ENCODE measurements at regions not wholly inside any gene's neighbourhood (a gene's known extent, or its start where the extent isn't known, plus 50 kb on each side); places are given as distances from the start of the nearest gene placed in this dataset.
"Not testable (repeated sequence)": the region's sequence is repeated elsewhere in the genome, so short reads cannot be mapped to it uniquely, and the experiment has no call there.

DNA sequence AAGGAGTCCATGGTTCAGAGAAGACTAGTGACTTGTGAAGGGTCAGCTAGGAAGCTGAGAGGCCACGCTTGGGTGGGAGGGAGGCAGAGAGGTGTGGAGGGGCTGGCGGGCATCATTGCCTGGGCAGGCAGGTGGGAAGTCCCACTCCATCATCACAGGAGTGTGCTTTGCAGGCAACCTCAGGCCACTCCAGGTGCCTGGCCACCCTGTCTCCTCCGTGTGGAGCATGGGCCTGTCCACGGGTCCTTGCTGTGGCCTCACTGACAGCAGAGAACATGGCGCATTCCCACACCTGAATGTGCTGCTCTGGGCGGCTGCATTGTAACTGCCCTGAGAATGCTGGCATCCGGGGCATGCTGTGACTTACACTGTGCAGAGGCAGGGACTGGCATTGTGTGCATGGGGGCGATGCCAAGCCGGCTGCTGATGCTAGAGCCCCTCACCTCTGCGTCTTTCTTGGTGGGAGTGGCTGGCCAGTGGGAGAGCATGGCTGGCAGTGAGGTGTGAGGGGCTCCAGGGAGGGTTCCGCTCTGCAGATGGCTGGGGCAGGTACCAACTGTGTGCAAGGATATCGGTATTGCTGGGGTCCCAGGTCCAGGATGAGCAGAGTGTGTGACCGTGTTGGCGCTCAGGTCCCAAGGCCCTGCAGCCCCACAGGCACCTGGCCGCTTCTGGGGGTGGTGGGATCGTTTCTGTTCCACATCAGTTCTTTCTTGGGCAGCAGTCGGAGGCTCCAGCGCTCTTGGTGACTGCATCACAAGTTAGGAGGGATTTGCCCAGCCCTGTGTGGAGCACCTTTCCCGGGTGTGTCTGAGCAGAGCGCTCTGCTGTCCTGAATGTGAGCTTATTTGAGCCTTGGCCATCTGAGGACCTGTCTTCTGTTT lies 94.8 kb downstream of the NPIPB11 start:
- DNase-seq (ENCODE audit: low read depth in 1 of 2, low spot score in 1 of 2), result no peak

DNA sequence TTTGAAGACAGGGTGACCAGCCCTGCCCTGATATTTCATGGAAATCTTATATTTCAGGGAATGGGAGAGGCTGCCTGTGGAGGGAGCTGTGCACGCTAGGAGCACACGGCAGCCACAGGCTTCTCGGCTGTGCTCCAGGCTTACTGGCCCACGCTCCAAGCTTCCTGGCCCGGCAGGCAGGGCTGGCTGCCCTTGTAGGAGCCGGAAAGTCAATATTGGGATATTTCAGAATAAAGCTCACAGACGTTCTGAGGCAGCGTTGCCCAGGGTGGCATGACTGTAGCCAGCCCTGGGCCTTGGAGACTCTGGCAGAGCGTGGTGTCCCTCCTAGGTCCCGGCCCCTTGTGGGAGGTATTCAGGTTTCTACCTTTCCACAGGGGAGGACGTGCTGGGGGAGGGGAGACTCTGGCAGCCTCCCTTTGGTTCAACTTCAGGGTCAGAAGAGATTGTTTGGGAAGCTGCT lies 95.6 kb downstream of the NPIPB11 start:
- DNase-seq (ENCODE audit: low read depth in 1 of 2, low spot score in 1 of 2), result no peak

DNA sequence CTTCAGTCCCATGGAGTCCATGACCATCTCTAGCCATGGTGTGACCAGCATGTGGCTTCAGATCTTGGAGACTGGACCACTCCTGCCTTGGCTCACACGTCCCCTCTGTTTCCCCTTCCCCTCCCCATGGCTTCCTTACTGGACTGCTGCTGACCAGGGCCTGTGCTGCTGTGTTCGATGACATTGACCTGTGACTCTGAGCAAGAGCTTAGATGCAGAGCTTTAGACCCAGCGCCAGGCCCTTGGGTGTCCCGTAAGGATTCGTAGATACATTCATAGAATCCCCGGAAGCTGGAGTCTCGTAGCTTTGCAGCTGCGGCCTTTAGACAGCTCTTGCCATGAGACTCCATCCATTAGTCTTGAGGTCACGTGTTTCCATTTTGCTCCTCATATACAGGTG lies 96.3 kb downstream of the NPIPB11 start:
- DNase-seq (ENCODE audit: low read depth in 1 of 2, low spot score in 1 of 2), result not testable (repeated sequence)

DNA sequence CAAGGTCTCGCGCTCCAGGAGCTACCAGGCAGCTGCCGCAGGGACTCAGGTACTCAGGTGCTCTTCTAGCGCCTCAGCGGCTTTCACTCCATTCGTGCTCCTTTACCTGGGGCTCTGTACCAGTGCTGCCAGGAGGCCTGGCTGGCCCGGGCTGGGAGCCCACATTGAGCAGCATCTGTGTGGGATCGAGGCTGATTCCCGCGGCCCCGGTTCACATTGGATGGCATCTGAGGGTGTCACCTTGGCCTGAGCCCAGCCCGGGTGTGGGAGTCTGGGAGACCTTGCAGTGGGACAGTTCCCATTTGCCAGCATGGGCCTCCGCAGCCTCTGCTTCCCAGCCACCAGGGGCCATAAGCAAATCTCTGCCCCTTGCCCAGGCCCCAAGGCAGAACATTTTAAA lies 96.9 kb downstream of the NPIPB11 start:
- not testable (repeated sequence) for DNase-seq (ENCODE audit: low read depth in 1 of 2, low spot score in 1 of 2)

DNA sequence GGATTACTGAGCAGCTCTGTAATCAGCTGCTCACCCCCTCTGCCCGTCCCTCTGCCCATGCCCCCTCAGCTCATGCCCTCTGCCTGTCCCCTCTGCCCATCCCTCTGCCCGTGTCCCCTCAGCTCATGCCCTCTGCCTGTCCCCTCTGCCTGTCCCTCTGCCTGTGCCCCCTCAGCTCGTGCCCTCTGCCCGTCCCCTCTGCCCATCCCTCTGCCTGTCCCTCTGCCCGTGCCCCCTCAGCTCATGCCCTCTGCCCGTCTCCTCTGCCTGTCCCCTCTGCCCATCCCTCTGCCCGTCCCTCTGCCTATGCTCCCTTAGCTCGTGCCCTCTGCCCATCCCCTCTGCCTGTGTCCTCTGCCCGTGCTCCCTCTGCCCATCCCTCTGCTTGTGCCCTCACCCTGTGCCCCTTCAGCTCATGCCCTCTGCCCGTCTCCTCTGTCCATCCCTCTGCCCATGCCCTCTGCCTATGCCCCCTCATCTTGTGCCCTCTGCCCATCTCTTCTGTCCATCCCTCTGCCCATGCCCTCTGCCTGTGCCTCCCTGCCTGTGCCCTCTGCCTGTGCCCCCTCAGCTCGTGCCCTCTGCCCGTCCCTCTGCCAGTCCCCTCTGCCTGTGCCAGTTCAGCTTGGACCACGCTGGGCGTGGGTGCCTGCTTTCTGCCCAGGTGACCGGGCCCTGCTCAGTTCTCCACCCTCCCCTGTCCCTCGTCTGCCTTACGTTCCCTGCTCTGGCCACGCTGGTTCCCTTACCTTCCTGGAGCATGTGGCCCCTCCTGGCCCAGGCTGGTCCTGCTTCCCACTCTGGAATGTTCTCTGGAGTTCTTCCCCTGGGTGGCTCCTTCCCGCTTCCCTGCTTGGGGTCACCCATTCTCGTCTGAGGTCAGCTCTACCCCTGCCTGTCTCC lies 97.6 kb downstream of the NPIPB11 start:
- DNase-seq (ENCODE audit: low read depth in 1 of 2, low spot score in 1 of 2), result no peak

DNA sequence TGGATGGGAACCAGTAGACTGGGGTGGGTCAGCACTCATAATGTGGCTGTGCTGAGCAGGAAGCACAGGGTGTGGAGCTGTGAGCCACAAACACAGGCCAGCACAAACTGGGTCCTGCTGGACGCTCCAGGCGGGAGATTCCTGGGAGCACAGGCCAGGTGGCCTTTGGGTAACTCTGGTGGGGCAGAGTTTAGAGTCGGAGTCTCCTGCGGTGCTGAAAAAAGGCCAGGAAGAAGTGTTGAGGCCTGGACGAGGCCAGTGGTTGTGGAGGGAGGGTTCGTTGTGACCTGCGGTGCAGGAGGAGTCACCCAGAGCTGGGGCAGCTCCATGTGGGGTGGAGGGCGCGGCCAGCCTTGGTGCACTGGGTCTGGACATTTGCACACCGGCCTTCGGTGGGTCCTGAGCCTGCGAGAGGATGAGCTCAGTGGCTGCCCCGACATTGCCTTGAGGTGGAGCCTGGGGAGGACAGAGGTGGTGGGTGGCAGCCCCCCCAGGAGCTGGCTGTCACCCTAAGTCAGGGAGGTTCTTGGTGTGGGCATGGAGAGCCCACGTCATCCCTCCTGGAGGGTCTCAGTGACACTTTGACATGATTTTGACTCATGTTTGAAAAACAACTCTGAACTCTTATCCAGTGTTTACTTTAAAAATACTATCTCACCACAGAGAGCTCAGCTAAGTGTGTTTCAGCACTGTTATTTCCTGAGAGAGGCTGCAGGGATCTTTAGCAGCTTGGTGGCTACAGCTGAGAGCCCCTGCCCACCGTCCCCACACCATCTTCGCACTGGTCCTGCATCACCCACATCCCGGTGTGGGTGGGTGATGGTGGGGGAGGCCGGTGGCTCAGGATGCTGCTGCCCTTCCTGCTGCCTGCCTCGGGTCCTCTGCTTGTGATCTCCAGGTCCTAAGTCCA lies 98.7 kb downstream of the NPIPB11 start:
- DNase-seq (ENCODE audit: low read depth in 1 of 2, low spot score in 1 of 2), result no peak

DNA sequence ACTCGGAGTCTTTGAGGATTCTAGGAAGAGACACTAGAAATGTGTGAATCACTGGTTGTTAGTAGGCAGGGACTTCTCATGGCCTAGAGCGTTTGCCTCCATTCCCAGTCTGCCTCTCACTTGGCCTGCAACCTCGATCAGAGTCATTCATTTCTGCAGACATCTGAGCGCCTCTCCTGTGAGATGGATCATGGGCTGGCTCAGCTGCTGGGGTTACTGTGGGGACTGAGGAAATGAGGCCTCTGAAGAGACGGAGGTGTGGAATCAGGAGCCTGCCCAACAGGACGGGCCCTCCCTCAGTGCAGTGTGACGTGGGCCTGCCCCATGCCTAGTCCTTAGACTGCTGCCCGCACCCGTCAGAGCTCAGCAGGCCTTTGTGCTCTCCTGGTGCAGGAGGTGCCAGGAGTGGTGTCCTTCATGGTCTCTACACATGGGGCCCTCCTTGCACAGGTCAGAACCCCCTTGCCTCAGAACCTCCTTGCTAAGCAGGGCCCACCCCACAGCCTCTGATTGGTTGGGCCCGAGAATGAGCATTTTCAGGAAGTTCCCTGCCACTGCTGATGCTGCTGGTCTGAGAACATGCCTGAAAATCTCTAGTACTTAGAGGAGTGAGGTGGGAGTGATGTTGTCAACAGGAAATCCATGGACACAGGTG lies 99.4 kb downstream of the NPIPB11 start:
- DNase-seq (ENCODE audit: low read depth in 1 of 2, low spot score in 1 of 2), result no peak

DNA sequence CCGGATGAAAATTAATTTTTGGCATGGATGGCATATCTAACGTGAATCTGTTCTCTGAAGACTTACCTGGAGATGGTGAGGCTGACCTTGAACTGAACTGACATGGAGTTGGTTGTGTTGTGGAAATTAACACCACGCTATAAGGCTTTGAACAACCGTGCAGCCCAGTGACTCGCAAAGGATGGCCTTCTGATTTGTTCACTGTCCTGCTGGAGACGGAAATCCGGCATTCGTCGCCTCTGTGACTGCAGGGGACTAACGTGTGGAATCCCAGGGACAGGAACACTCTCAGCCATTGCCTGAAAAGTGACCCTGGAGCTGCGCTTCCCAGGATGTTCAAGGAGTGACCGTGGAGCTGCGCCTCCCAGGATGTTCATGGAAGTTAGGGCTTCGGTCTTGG lies 100.3 kb downstream of the NPIPB11 start:
- no peak for DNase-seq (ENCODE audit: low read depth in 1 of 2, low spot score in 1 of 2)

DNA sequence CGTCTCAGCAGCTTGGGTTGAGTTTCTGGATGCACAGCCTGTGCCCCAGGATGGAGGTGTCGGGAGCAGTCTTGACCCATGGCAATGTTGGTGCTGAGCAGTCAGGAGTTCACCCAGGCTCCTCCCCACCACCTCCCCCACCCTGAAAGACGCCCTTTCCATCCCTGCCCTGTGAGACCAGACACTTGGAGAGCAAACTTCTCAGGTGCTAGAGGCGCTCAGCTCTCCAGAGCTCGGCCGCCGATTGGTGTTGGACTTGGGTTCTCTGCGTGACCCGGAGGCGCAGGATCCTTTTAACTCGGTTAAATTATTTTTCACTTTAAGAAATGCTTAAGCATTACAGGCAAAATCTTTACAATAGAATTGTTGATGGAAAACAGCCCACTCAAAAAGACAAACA lies 101.5 kb downstream of the NPIPB11 start:
- DNase-seq (ENCODE audit: low read depth in 1 of 2, low spot score in 1 of 2), result not testable (repeated sequence)

DNA sequence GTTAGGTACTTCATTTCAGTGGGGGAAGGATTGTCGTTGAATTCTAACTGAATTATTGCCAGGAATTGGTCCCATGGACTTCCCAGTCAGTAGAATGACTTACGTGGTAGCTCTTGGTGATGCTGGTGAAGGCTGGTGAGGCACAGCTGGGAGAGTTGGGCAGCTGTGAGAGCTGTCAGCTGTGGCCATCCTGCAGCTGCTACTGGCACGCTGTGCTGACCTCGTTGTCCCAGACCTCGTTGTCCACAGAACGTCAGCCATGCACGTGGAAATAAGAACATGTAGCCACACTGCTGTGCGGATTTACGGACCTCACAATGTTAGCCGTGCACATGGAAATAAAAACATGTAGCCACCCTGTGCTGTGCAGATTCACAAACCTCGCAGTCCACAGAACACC lies 102.3 kb downstream of the NPIPB11 start:
- DNase-seq (ENCODE audit: low read depth in 1 of 2, low spot score in 1 of 2), result no peak

DNA sequence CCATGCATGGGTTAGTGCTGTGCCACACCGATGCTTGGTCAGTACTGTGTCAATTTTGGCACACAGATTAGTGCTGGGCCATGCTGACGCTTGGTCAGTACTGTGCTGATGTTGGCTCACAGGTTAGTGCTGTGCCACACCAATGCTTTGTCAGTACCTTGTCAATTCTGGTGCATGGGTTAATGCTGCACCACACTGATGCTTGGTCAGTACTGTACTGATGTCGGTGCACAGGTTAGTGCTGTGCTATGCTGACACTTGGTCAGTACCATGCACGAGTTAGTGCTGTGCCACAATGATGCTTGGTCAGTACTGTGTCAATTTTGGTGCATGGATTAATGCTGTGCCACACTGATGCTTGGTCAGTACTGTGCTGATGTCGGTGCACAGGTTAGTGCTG lies 103.0 kb downstream of the NPIPB11 start:
- no peak for DNase-seq (ENCODE audit: low read depth in 1 of 2, low spot score in 1 of 2)

DNA sequence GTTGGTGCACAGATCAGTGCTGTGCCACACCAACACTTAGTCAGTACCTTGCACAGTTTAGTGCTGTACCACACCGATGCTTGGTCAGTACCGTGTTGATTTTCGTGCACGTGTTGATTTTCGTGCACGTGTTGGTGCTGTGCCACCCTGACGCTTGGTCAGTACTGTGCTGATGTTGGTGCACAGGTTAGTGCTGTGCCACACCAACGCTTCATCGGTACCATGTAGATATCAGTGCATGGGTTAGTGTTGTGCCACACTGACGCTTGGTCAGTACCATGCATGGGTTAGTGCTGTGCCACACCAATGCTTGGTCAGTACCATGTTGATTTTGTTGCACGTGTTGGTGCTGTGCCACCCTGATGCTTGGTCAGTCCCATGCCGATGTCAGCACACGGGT lies 103.5 kb downstream of the NPIPB11 start:
- no peak for DNase-seq (ENCODE audit: low read depth in 1 of 2, low spot score in 1 of 2)

DNA sequence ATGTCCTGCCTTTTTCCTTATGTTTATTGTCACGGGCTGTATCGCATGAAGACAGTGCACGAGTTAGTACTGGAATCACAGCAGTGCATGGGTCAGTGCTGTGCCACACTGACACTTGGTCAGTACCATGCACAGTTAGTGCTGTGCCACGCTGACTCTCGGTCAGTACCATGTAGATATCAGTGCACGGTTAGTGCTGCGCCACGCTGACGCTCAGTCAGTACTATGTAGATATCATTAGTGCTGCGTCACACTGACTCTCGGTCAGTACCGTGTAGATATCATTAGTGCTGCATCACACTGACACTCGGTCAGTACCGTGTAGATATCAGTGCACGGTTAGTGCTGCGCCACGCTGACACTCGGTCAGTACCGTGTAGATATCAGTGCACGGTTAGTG lies 104.1 kb downstream of the NPIPB11 start:
- DNase-seq (ENCODE audit: low read depth in 1 of 2, low spot score in 1 of 2), result not testable (repeated sequence)

DNA sequence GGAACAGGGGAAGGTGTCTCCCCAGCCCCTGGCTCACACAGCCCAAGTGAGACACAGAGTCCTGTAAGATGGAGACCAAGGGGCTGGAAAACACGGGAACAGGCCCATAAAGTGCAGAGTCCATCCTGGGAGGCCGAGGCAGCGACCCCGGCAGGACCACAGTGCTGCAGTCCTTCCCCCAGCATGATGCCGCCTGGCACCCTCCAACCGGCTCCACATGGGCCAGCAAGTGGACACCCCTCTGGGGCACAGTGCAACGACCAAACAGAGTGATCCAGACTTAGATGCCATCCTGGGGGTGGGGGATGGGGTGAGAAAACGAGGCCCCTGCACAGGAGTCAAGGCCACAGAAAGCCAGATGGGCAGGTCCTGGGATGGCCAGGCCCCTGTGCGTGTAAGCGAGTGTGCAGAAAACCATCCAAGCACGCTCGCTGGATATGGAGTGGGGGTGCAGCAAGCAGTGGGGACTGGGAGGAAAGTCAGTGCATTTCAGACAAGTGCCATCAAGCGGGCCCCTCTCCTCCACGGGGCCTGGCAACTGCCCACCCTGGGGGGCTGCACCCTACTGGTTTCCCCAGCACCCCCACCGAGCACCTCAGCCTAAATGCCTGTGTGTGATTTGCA lies 104.7 kb downstream of the NPIPB11 start:
- DNase-seq (ENCODE audit: low read depth in 1 of 2, low spot score in 1 of 2), result not testable (repeated sequence)

DNA sequence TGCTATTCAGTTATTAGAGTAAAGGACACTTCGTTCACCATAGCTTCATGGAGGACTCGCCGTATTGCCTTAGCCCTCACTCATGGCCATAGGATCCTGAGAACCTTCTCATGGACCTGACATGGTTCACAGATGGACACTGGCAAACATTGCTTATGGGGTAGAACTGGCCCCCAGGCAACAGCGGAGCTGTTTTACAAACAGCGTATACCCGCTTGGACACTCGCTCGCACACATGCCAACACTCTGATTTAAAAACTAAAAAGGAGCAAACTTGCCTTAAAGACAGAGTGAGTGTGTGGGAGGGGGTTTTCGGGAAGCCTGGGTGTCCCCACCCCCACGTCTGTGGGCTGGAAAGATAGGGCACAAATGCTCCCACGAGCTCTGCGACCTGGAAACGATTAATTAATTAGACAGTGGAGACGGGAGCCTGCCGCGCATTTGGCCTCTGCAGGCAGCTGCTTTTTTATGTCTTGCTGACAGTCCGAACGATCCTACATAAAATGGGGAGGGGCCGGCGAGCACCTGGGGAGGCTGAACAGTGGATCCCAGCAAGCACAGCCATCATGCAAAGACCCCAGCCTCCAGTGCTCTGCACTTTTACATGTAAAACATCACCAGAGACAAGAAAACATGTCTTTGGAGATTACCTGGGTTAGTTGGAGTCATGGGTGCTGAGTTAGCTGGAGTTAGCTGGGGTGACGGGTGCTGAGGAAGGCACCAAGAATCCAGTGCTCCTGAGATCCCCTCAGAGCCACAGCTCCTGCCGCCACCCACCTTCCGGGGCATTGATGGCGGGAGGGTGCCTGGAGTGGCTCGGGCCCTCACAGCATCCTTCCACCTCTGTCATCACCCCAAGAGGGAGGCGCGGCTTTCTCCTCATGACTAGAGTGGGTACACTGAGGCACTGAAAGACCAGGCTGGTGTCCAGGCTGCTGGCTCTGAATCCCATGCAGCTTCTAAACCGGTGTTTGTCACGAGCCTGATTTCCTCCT lies 105.7 kb downstream of the NPIPB11 start:
- not testable (repeated sequence) for DNase-seq (ENCODE audit: low read depth in 1 of 2, low spot score in 1 of 2)

DNA sequence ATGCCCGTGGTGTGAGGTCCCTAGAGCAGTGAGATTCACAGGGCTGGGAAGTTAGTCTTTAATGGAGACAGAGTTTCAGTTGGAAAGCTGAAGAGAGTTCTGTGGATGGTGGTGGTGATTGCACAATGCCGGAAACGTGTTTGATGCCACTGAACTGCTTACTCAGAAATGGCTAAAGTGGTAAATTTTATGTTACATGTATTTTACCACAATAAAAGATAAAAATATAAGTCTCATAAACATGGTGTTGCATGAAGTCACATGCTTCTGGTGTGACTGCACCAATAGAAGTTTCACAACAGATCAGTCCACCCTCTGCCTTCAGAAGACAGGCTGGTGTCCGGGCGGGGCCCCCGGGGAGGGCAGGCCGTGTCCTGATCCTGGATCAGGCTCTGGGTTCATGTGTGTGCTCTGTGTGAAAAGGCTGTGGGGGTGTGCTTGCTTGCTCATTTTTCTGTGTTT lies 106.5 kb downstream of the NPIPB11 start:
- not testable (repeated sequence) for DNase-seq (ENCODE audit: low read depth in 1 of 2, low spot score in 1 of 2)

DNA sequence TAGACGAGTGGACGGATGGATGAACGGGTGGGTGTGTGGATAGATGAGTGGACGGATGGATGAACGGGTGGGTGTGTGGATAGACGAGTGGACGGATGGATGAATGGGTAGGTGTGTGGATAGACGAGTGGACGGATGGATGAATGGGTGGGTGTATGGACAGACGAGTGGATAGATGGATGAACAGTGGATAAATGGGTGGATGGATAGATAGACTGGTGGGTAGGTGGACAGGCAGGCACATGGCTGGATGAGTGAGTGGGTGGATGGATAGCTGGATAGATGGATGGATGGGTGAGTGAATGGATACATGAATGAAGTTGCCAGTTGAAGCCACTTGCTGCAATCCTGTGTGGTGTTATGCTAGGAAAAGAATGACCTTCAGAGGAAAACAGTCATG lies 107.5 kb downstream of the NPIPB11 start:
- not testable (repeated sequence) for DNase-seq (ENCODE audit: low read depth in 1 of 2, low spot score in 1 of 2)

DNA sequence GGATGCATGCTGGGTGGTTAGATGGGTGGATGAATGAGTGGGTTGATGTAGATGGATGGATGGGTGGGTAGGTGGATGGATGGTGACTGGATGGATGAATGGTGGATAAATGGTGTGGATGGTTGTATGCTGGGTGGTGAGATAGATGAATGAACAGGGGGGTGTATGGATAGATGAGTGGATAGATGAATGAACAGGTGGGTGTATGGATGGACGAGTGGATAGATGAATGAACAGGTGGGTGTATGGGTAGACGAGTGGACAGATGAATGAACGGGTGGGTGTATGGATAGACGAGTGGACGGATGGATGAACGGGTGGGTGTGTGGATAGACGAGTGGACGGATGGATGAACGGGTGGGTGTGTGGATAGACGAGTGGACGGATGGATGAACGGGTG lies 108.2 kb downstream of the NPIPB11 start:
- not testable (repeated sequence) for DNase-seq (ENCODE audit: low read depth in 1 of 2, low spot score in 1 of 2)

DNA sequence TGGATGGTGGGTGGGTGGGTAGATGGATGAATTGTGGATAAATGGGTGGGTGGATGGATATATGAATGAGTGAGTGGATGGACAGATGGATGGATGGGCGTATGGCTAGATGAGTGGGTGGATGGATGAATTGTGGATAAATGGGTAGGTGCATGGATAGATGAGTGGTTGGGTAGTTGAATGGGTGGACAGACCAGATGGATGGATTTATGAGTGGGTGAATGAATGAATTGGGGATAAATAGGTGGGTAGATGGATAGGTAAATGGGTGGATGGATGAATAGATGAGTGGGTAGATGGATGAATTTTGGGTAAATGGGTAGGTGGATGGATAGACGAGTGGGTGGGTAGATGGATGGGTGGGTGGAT lies 108.7 kb downstream of the NPIPB11 start:
- DNase-seq (ENCODE audit: low read depth in 1 of 2, low spot score in 1 of 2), result not testable (repeated sequence)

Measured in activated CD4-positive, alpha-beta T cell treated with anti-CD3 and anti-CD28 coated beads, Interleukin-2, amount 50 U/mL, for 24 hours (primary cell).